ENCODE measurements at regions not wholly inside any gene's neighbourhood (a gene's known extent, or its start where the extent isn't known, plus 50 kb on each side); places are given as distances from the start of the nearest gene placed in this dataset.

DNA sequence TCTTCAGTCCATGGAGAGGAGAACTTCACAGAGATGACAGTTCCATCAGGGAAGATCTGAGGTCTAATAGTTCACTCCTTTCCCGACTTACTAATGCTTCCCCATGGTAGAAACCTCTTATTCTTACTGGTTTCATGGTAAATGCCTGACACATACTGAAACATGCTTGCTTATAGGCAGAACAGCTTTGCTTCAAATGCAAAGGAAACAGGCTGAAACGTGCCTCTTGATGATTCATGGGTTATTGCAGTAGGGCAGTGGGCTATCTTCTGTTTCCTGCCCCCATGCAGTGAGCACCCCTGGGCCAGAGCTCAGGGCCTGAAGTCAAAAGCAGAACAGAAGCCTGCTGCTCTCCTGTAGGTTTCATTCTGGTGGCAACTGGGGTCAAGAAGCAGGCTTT is 223.5 kb downstream of the RDH14 start (continued):
- TF ChIP-seq, protein P1, sequence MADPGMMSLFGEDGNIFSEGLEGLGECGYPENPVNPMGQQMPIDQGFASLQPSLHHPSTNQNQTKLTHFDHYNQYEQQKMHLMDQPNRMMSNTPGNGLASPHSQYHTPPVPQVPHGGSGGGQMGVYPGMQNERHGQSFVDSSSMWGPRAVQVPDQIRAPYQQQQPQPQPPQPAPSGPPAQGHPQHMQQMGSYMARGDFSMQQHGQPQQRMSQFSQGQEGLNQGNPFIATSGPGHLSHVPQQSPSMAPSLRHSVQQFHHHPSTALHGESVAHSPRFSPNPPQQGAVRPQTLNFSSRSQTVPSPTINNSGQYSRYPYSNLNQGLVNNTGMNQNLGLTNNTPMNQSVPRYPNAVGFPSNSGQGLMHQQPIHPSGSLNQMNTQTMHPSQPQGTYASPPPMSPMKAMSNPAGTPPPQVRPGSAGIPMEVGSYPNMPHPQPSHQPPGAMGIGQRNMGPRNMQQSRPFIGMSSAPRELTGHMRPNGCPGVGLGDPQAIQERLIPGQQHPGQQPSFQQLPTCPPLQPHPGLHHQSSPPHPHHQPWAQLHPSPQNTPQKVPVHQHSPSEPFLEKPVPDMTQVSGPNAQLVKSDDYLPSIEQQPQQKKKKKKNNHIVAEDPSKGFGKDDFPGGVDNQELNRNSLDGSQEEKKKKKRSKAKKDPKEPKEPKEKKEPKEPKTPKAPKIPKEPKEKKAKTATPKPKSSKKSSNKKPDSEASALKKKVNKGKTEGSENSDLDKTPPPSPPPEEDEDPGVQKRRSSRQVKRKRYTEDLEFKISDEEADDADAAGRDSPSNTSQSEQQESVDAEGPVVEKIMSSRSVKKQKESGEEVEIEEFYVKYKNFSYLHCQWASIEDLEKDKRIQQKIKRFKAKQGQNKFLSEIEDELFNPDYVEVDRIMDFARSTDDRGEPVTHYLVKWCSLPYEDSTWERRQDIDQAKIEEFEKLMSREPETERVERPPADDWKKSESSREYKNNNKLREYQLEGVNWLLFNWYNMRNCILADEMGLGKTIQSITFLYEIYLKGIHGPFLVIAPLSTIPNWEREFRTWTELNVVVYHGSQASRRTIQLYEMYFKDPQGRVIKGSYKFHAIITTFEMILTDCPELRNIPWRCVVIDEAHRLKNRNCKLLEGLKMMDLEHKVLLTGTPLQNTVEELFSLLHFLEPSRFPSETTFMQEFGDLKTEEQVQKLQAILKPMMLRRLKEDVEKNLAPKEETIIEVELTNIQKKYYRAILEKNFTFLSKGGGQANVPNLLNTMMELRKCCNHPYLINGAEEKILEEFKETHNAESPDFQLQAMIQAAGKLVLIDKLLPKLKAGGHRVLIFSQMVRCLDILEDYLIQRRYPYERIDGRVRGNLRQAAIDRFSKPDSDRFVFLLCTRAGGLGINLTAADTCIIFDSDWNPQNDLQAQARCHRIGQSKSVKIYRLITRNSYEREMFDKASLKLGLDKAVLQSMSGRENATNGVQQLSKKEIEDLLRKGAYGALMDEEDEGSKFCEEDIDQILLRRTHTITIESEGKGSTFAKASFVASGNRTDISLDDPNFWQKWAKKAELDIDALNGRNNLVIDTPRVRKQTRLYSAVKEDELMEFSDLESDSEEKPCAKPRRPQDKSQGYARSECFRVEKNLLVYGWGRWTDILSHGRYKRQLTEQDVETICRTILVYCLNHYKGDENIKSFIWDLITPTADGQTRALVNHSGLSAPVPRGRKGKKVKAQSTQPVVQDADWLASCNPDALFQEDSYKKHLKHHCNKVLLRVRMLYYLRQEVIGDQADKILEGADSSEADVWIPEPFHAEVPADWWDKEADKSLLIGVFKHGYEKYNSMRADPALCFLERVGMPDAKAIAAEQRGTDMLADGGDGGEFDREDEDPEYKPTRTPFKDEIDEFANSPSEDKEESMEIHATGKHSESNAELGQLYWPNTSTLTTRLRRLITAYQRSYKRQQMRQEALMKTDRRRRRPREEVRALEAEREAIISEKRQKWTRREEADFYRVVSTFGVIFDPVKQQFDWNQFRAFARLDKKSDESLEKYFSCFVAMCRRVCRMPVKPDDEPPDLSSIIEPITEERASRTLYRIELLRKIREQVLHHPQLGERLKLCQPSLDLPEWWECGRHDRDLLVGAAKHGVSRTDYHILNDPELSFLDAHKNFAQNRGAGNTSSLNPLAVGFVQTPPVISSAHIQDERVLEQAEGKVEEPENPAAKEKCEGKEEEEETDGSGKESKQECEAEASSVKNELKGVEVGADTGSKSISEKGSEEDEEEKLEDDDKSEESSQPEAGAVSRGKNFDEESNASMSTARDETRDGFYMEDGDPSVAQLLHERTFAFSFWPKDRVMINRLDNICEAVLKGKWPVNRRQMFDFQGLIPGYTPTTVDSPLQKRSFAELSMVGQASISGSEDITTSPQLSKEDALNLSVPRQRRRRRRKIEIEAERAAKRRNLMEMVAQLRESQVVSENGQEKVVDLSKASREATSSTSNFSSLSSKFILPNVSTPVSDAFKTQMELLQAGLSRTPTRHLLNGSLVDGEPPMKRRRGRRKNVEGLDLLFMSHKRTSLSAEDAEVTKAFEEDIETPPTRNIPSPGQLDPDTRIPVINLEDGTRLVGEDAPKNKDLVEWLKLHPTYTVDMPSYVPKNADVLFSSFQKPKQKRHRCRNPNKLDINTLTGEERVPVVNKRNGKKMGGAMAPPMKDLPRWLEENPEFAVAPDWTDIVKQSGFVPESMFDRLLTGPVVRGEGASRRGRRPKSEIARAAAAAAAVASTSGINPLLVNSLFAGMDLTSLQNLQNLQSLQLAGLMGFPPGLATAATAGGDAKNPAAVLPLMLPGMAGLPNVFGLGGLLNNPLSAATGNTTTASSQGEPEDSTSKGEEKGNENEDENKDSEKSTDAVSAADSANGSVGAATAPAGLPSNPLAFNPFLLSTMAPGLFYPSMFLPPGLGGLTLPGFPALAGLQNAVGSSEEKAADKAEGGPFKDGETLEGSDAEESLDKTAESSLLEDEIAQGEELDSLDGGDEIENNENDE (IDR thresholded peaks at IDR 0.05; ENCODE audit: insufficient replicate concordance, low read length) = no peak
- TF ChIP-seq SIN3A (conservative IDR thresholded peaks at IDR 0.05 in 1 of 2, IDR thresholded peaks at IDR 0.05 in 1 of 2; ENCODE audit: low read depth in 1 of 2, low read length in 2 of 2) (no peak), HDAC6 (IDR thresholded peaks at IDR 0.05; ENCODE audit: low read depth, low read length) (no peak), POU5F1 (IDR thresholded peaks at IDR 0.05; ENCODE audit: low read depth, low read length) (no peak), ASH2L (IDR thresholded peaks at IDR 0.05; ENCODE audit: low read length) (no peak)
